ENCODE measurements at regions not wholly inside any gene's neighbourhood (a gene's known extent, or its start where the extent isn't known, plus 50 kb on each side); places are given as distances from the start of the nearest gene placed in this dataset.

DNA sequence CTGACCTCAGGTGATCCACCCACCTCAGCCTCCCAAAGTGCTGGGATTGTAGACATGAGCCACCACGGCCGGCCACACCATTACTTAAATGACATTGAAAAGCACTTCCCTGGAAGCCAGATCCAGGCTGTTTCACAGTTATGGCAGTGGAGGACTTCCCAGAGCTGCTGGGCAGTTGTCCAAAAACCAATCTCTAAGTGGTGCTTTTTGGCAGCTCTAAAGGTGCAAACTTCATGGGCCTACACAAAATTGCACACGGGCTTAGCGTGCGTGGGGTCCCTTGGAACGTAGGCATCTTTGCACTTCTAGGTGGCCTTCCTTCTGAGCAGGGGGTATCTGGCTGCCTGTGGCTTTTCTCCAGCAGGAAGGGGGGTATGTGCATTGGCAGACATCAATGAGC is 172.3 kb downstream of the SHOX start:
- WGBS (ENCODE audit: insufficient coverage) = 95% methylated on average over 5 of the region's 6 CpGs
- no peaks in the 10 kb centered on the region for H3K36me3 ChIP-seq (replicated peaks in 1 of 2; ENCODE audit: control extremely low read depth in 1 of 2, control insufficient read depth in 1 of 2, extremely low read depth in 1 of 2, insufficient read depth in 2 of 2, low read length in 1 of 2)
- no peak overlapping the region for H3K4me3 ChIP-seq (ENCODE audit: control extremely low read depth in 1 of 5, extremely low read depth in 1 of 5, insufficient read depth in 1 of 5, low read depth in 2 of 5, low read length in 4 of 5)
- no peak overlapping the region for H3K4me2 ChIP-seq (replicated peaks; ENCODE audit: low read depth, low read length, poor library complexity, severe bottlenecking)
- no peak overlapping the region for H3K27ac ChIP-seq (ENCODE audit: low read length in 2 of 2)
- no peak overlapping the region for H3K9ac ChIP-seq (ENCODE audit: low read length)
- no peaks in the 10 kb centered on the region for H4K20me1 ChIP-seq (ENCODE audit: control insufficient read depth, insufficient read depth, low read length, poor library complexity, severe bottlenecking)
- H2AFZ ChIP-seq (ENCODE audit: insufficient read depth, low read depth, low read length, poor library complexity, severe bottlenecking) = no peak overlapping the region
- CTCF ChIA-PET = no interaction called here
- no peak for ATAC-seq (ENCODE audit: low read depth)
- H3K4me3 Mint-ChIP-seq = no peak overlapping the region
- POLR2A ChIA-PET = no interaction called here
- H3K79me2 ChIP-seq (ENCODE audit: control insufficient read depth, insufficient read depth, low read length) = no peaks in the 10 kb centered on the region
- no peak for TF ChIP-seq EZH2 (IDR thresholded peaks at IDR 0.05; ENCODE audit: borderline replicate concordance, insufficient read depth, low read depth, low read length, poor library complexity, severe bottlenecking)
- TF ChIP-seq, protein P1, sequence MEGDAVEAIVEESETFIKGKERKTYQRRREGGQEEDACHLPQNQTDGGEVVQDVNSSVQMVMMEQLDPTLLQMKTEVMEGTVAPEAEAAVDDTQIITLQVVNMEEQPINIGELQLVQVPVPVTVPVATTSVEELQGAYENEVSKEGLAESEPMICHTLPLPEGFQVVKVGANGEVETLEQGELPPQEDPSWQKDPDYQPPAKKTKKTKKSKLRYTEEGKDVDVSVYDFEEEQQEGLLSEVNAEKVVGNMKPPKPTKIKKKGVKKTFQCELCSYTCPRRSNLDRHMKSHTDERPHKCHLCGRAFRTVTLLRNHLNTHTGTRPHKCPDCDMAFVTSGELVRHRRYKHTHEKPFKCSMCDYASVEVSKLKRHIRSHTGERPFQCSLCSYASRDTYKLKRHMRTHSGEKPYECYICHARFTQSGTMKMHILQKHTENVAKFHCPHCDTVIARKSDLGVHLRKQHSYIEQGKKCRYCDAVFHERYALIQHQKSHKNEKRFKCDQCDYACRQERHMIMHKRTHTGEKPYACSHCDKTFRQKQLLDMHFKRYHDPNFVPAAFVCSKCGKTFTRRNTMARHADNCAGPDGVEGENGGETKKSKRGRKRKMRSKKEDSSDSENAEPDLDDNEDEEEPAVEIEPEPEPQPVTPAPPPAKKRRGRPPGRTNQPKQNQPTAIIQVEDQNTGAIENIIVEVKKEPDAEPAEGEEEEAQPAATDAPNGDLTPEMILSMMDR (IDR thresholded peaks at IDR 0.05) = no peak
- peaks cover 0 to 22% (median 7%) of the 10 kb centered on the region in 3 donors for H3K9me3 ChIP-seq (ENCODE audit: control extremely low read depth in 1 of 3, control insufficient read depth in 2 of 3, insufficient read depth in 1 of 3, low read length in 2 of 3)
- intact Hi-C loops (cut with micrococcal nuclease) = no loop called here
- H3K27me3 ChIP-seq (replicated peaks in 1 of 4; ENCODE audit: control extremely low read depth in 1 of 4, control insufficient read depth in 3 of 4, insufficient read depth in 4 of 4, low read length in 3 of 4) = peaks cover 0 to 10% (median 1%) of the 10 kb centered on the region in 4 experiments
- no peak for DNase-seq
- H3K27ac Mint-ChIP-seq = no peak overlapping the region
- H3K4me1 Mint-ChIP-seq = no peaks in the 10 kb centered on the region
- H3K27me3 Mint-ChIP-seq = peaks cover 8% of the 10 kb centered on the region
- no peaks in the 10 kb centered on the region for H3K4me1 ChIP-seq (ENCODE audit: control insufficient read depth in 2 of 2, insufficient read depth in 2 of 2, low read length in 2 of 2)
- peaks cover 7% of the 10 kb centered on the region for H3K9me3 Mint-ChIP-seq (ENCODE audit: insufficient read depth)

DNA sequence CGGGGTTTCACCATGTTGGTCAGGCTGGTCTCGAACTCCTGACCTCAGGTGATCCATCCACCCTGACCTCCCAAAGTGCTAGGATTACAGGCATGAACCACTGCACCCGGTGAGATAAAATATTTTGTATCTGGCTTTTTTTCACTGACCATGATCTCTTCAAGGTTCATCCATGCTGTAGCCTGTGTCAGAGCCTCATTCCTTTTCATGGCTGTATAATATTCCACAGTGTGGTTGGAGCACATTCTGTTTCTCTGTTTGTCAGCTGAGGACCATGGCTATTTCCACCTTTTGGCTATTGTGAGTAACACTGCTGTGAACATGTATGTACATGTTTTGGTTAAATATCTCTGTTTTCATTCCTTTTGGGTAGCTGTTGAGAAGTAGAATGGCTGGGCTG is 169.2 kb downstream of the SHOX start:
- intact Hi-C loops (cut with micrococcal nuclease) = no loop called here
- Histone ChIP-seq H3K27me3 (replicated peaks in 1 of 4; ENCODE audit: control extremely low read depth in 1 of 4, control insufficient read depth in 3 of 4, insufficient read depth in 4 of 4, low read length in 3 of 4) (peaks cover 0 to 6% (median 0%) of the 10 kb centered on the region in 4 experiments), H3K4me3 (ENCODE audit: control extremely low read depth in 1 of 5, extremely low read depth in 1 of 5, insufficient read depth in 1 of 5, low read depth in 2 of 5, low read length in 4 of 5) (no peak overlapping the region)

More for the DNA sequence above, 169.2 kb downstream of the SHOX start:
- Histone ChIP-seq H3K4me2 (replicated peaks; ENCODE audit: low read depth, low read length, poor library complexity, severe bottlenecking) (no peak overlapping the region), H3K27ac (ENCODE audit: low read length in 2 of 2) (no peak overlapping the region), H3K9me3 (ENCODE audit: control extremely low read depth in 1 of 3, control insufficient read depth in 2 of 3, insufficient read depth in 1 of 3, low read length in 2 of 3) (peaks cover 0 to 22% (median 7%) of the 10 kb centered on the region in 3 donors), H3K4me1 (ENCODE audit: control insufficient read depth in 2 of 2, insufficient read depth in 2 of 2, low read length in 2 of 2) (no peaks in the 10 kb centered on the region), H2AFZ (ENCODE audit: insufficient read depth, low read depth, low read length, poor library complexity, severe bottlenecking) (no peak overlapping the region), H3K36me3 (replicated peaks in 1 of 2; ENCODE audit: control extremely low read depth in 1 of 2, control insufficient read depth in 1 of 2, extremely low read depth in 1 of 2, insufficient read depth in 2 of 2, low read length in 1 of 2) (no peaks in the 10 kb centered on the region), H4K20me1 (ENCODE audit: control insufficient read depth, insufficient read depth, low read length, poor library complexity, severe bottlenecking) (no peaks in the 10 kb centered on the region), H3K9ac (ENCODE audit: low read length) (no peak overlapping the region), H3K79me2 (ENCODE audit: control insufficient read depth, insufficient read depth, low read length) (no peaks in the 10 kb centered on the region)
- DNase-seq = no peak
- Mint-ChIP-seq H3K4me1 (no peaks in the 10 kb centered on the region), H3K4me3 (no peak overlapping the region), H3K27me3 (no peaks in the 10 kb centered on the region), H3K27ac (no peak overlapping the region), H3K9me3 (ENCODE audit: insufficient read depth) (peaks cover 5% of the 10 kb centered on the region)
- POLR2A ChIA-PET = no interaction called here
- no peak for ATAC-seq (ENCODE audit: low read depth)
- CTCF ChIA-PET = no interaction called here
- TF ChIP-seq, protein P1 (IDR thresholded peaks at IDR 0.05) = no peak
- TF ChIP-seq EZH2 (IDR thresholded peaks at IDR 0.05; ENCODE audit: borderline replicate concordance, insufficient read depth, low read depth, low read length, poor library complexity, severe bottlenecking) = no peak
- WGBS (ENCODE audit: insufficient coverage) = 100% methylated on average over 2 of the region's 3 CpGs
